H1 (cell line): ENCODE measurements at regions not wholly inside any gene's neighbourhood (a gene's known extent, or its start where the extent isn't known, plus 50 kb on each side); places are given as distances from the start of the nearest gene placed in this dataset.

Experiments
- CTCF ChIA-PET: fragments of 300-600 bp; sonication (Branson Sonifier 250); formaldehyde crosslinking; loops from one replicate; lab custom pipeline; 2021; ENCODE audit not compliant: partially characterized antibody; lab: Charles Lee
- POLR2A ChIA-PET: fragments of 300-600 bp; sonication (Branson Sonifier 250); formaldehyde crosslinking; loops from one replicate; lab custom pipeline; 2021; ENCODE audit warnings: inconsistent platforms; ENCODE audit not compliant: partially characterized antibody; lab: Charles Lee
- DNase-seq, 2 experiments: peaks; one replicate each; pipeline versions ENCODE4 v3.0.0 to v3.0.0-alpha.2; 2010 to 2022; ENCODE audit warnings: low spot score in 2 of 2, low read depth in 1 of 2, mixed read lengths in 1 of 2
- FAIRE-seq: peaks from 2 replicates; lab custom pipeline; 2011; peaks lifted over from hg19 to GRCh38; lab: Jason Lieb, UNC
- H2AFZ ChIP-seq: 2 replicates; pipeline ENCODE4 v1.8.1; 2012; ENCODE audit warnings: low read length, inconsistent platforms
- H2AK5ac ChIP-seq: 2 replicates; pipeline ENCODE4 v1.6.1; 2013; ENCODE audit warnings: low read depth, low read length
- H2BK120ac ChIP-seq: replicated peaks from 2 replicates; pipeline ENCODE3; 2013; ENCODE audit warnings: low read depth, low read length, inconsistent platforms
- H2BK12ac ChIP-seq: 2 replicates; pipeline ENCODE4 v1.6.1; 2013; ENCODE audit warnings: low read depth, low read length
- H2BK15ac ChIP-seq: 2 replicates; pipeline ENCODE4 v1.6.1; 2013; ENCODE audit warnings: low read length
- H2BK20ac ChIP-seq: 2 replicates; pipeline ENCODE4 v1.6.1; 2013; ENCODE audit warnings: low read length
- H2BK5ac ChIP-seq: 2 replicates; pipeline ENCODE4 v1.6.1; 2013; ENCODE audit warnings: low read depth, low read length
- H3K14ac ChIP-seq: 2 replicates; pipeline ENCODE4 v1.6.1; 2013; ENCODE audit warnings: inconsistent platforms; ENCODE audit not compliant: insufficient read length
- H3K18ac ChIP-seq: 2 replicates; pipeline ENCODE4 v1.6.1; 2013; ENCODE audit warnings: low read length; ENCODE audit errors: extremely low read depth
- H3K23ac ChIP-seq: 2 replicates; pipeline ENCODE4 v1.6.1; 2013; ENCODE audit warnings: inconsistent platforms; ENCODE audit not compliant: insufficient read length
- H3K23me2 ChIP-seq: 2 replicates; pipeline ENCODE4 v1.6.1; 2013; ENCODE audit warnings: low read depth, low read length
- H3K27ac ChIP-seq: 2 replicates; pipeline ENCODE4 v1.6.1; 2011; ENCODE audit warnings: low read depth, low read length, inconsistent platforms
- H3K27me3 ChIP-seq, 4 experiments: replicated peaks in 1 of 4; 1 replicate in 1 of 4; 2 replicates in 3 of 4; pipeline versions ENCODE4 v1.6.1 to v1.8.1; 2011 to 2013; ENCODE audit warnings: low read length in 3 of 4, mild to moderate bottlenecking in 3 of 4, inconsistent platforms in 2 of 4, mixed read lengths in 2 of 4, moderate library complexity in 1 of 4; ENCODE audit not compliant: control insufficient read depth in 3 of 4, insufficient read depth in 3 of 4; ENCODE audit errors: extremely low read depth in 1 of 4
- H3K36me3 ChIP-seq, 4 experiments: 2 replicates each; pipeline versions ENCODE4 v1.6.1 to v1.8.1; 2011 to 2013; ENCODE audit warnings: mild to moderate bottlenecking in 4 of 4, low read length in 3 of 4, moderate library complexity in 2 of 4, control low read depth in 1 of 4, inconsistent platforms in 1 of 4; ENCODE audit not compliant: insufficient read depth in 4 of 4, control insufficient read depth in 2 of 4
- H3K4ac ChIP-seq: replicated peaks from 2 replicates; pipeline ENCODE3; 2013; ENCODE audit warnings: low read length, low read depth, mixed read lengths, inconsistent platforms; ENCODE audit not compliant: insufficient read length
- H3K4me1 ChIP-seq, 4 experiments: replicated peaks in 1 of 4; 1 replicate in 1 of 4; 2 replicates in 3 of 4; pipeline versions ENCODE4 v1.6.1 to v1.8.1; 2011 to 2013; ENCODE audit warnings: low read length in 3 of 4, inconsistent platforms in 2 of 4, mixed read lengths in 1 of 4; ENCODE audit not compliant: insufficient read depth in 4 of 4, control insufficient read depth in 3 of 4
- H3K4me2 ChIP-seq, 2 experiments: 2 replicates each; pipeline versions ENCODE4 v1.6.1 to v1.8.1; 2011 to 2013; ENCODE audit warnings: low read depth in 2 of 2, low read length in 2 of 2, control low read depth in 1 of 2, inconsistent platforms in 1 of 2, mild to moderate bottlenecking in 1 of 2; ENCODE audit not compliant: insufficient read depth in 1 of 2
- H3K4me3 ChIP-seq, 4 experiments: fragments of 200-600, 300-600 bp in 1 of 4; sonication (generic), shearing (Covaris generic), sonication (Bioruptor Twin) in 1 of 4; 2 replicates each; pipeline versions ENCODE4 v1.5.1 to v1.8.1; 2011 to 2016; ENCODE audit warnings: low read length in 4 of 4, low read depth in 3 of 4, control low read depth in 2 of 4, inconsistent platforms in 2 of 4, mild to moderate bottlenecking in 2 of 4, mixed read lengths in 1 of 4, moderate library complexity in 1 of 4; ENCODE audit not compliant: insufficient read depth in 2 of 4; ENCODE audit errors: extremely low read depth in 1 of 4
- H3K56ac ChIP-seq: replicated peaks from 2 replicates; pipeline ENCODE3; 2013; ENCODE audit warnings: low read depth, mild to moderate bottlenecking, mixed read lengths, low read length, inconsistent platforms; ENCODE audit not compliant: insufficient read length
- H3K79me1 ChIP-seq: 2 replicates; pipeline ENCODE4 v1.6.1; 2013; ENCODE audit warnings: low read depth, low read length, control low read depth
- H3K79me2 ChIP-seq, 2 experiments: 2 replicates each; pipeline versions ENCODE4 v1.6.1 to v1.8.1; 2012 to 2013; ENCODE audit warnings: low read length in 2 of 2, mild to moderate bottlenecking in 2 of 2, inconsistent platforms in 1 of 2; ENCODE audit not compliant: insufficient read depth in 2 of 2, control insufficient read depth in 1 of 2
- H3K9ac ChIP-seq, 4 experiments: replicated peaks in 1 of 4; 1 replicate in 1 of 4; 2 replicates in 3 of 4; pipeline versions ENCODE4 v1.6.1 to v1.8.1; 2011 to 2013; ENCODE audit warnings: low read depth in 3 of 4, low read length in 3 of 4, control low read depth in 2 of 4, mild to moderate bottlenecking in 2 of 4, moderate library complexity in 2 of 4, inconsistent platforms in 1 of 4; ENCODE audit errors: extremely low read depth in 1 of 4
- H3K9me3 ChIP-seq, 2 experiments: 2 replicates each; pipeline versions ENCODE4 v1.6.1 to v1.8.1; 2012 to 2013; ENCODE audit warnings: mild to moderate bottlenecking in 2 of 2, moderate library complexity in 2 of 2, control low read depth in 1 of 2, inconsistent platforms in 1 of 2, low read depth in 1 of 2, low read length in 1 of 2, mixed read lengths in 1 of 2; ENCODE audit not compliant: insufficient read depth in 2 of 2
- H4K20me1 ChIP-seq, 2 experiments: replicated peaks in 1 of 2; 2 replicates each; pipeline versions ENCODE3 to v1.8.1; 2011 to 2013; ENCODE audit warnings: inconsistent platforms in 2 of 2, low read length in 2 of 2, mild to moderate bottlenecking in 1 of 2; ENCODE audit not compliant: insufficient read depth in 2 of 2, control insufficient read depth in 1 of 2
- H4K5ac ChIP-seq: 2 replicates; pipeline ENCODE4 v1.6.1; 2013; ENCODE audit warnings: low read length, low read depth, mixed read lengths, inconsistent platforms; ENCODE audit not compliant: insufficient read length
- H4K8ac ChIP-seq: 2 replicates; pipeline ENCODE4 v1.8.0; 2013; ENCODE audit warnings: mild to moderate bottlenecking, moderate library complexity, low read length, inconsistent platforms; ENCODE audit not compliant: insufficient read depth; ENCODE audit errors: extremely low read depth
- H4K91ac ChIP-seq: replicated peaks from 2 replicates; pipeline ENCODE3; 2013; ENCODE audit warnings: low read length, mixed read lengths, inconsistent platforms; ENCODE audit not compliant: insufficient read length
- ASH2L ChIP-seq: fragments of 200-600, 300-600 bp; sonication (generic); IDR thresholded peaks from one replicate; pipeline ENCODE4 v1.7.1; 2017; ENCODE audit warnings: low read length
- CBX5 ChIP-seq: fragments of 300-800, 300-1000 bp; sonication (generic); IDR thresholded peaks from 2 replicates; pipeline ENCODE4 v1.7.1; 2016; ENCODE audit warnings: antibody characterized with exemption, low read length, low read depth
- CHD2 ChIP-seq: IDR thresholded peaks from 2 replicates; pipeline ENCODE4 v1.6.1; 2012; ENCODE audit warnings: low read length, improper control_type of control experiment
- CREB1 ChIP-seq: IDR thresholded peaks from 2 replicates; pipeline ENCODE4 v1.6.1; 2012; ENCODE audit warnings: inconsistent platforms
- EGR1 ChIP-seq: IDR thresholded peaks from 2 replicates; pipeline ENCODE4 v1.6.1; 2011; ENCODE audit warnings: low read depth, low read length, borderline replicate concordance
- GTF2F1 ChIP-seq: IDR thresholded peaks from 2 replicates; pipeline ENCODE4 v1.6.1; 2012; ENCODE audit warnings: low read depth, low read length, improper control_type of control experiment, borderline replicate concordance
- JUND ChIP-seq: IDR thresholded peaks from 2 replicates; pipeline ENCODE4 v1.6.1; 2011; ENCODE audit warnings: mild to moderate bottlenecking, improper control_type of control experiment, low read length
- KDM1A ChIP-seq: fragments of 200-600, 300-600 bp; sonication (generic); IDR thresholded peaks from 2 replicates; pipeline ENCODE4 v1.7.1; 2016; ENCODE audit warnings: mild to moderate bottlenecking, low read length, borderline replicate concordance
- KDM4A ChIP-seq: IDR thresholded peaks from one replicate; pipeline ENCODE4 v1.7.1; 2012; ENCODE audit warnings: low read depth, mild to moderate bottlenecking, moderate library complexity, low read length, inconsistent platforms; ENCODE audit not compliant: severe bottlenecking
- NANOG ChIP-seq: IDR thresholded peaks from 2 replicates; pipeline ENCODE4 v1.6.1; 2011; ENCODE audit warnings: low read length, low read depth, mild to moderate bottlenecking, inconsistent platforms; ENCODE audit not compliant: insufficient read depth, poor library complexity, severe bottlenecking
- POLR2AphosphoS5 ChIP-seq: IDR thresholded peaks from 2 replicates; pipeline ENCODE4 v1.6.1; 2011; ENCODE audit warnings: low read depth, low read length
- RBBP5 ChIP-seq: IDR thresholded peaks from 2 replicates; pipeline ENCODE4 v1.7.1; 2012; ENCODE audit warnings: low read depth, mild to moderate bottlenecking, inconsistent platforms, low read length, moderate library complexity, borderline replicate concordance
- RNF2 ChIP-seq: fragments of 200-900, 300-1000 bp; sonication (generic); IDR thresholded peaks from 2 replicates; pipeline ENCODE4 v1.7.1; 2016; ENCODE audit warnings: borderline replicate concordance, low read depth, mild to moderate bottlenecking, antibody characterized with exemption, low read length; ENCODE audit not compliant: poor library complexity, severe bottlenecking; ENCODE audit errors: missing control alignments
- SIRT6 ChIP-seq: IDR thresholded peaks from one replicate; pipeline ENCODE4 v1.7.1; 2012; ENCODE audit warnings: low read length, inconsistent platforms
- SP4 ChIP-seq: IDR thresholded peaks from 2 replicates; pipeline ENCODE4 v1.6.1; 2012; ENCODE audit warnings: low read length, inconsistent platforms
- SRF ChIP-seq: IDR thresholded peaks from 2 replicates; pipeline ENCODE4 v1.6.1; 2011; ENCODE audit warnings: mild to moderate bottlenecking, low read depth, low read length, moderate library complexity
- SUZ12 ChIP-seq: fragments of 200-600 bp; sonication (generic); IDR thresholded peaks from 2 replicates; pipeline ENCODE4 v1.6.1; 2012; ENCODE audit warnings: mild to moderate bottlenecking, inconsistent platforms, low read length, moderate library complexity, mixed read lengths
- TAF1 ChIP-seq: IDR thresholded peaks from 2 replicates; pipeline ENCODE4 v1.6.1; 2011; ENCODE audit warnings: mild to moderate bottlenecking, low read depth, low read length
- TCF12 ChIP-seq: IDR thresholded peaks from 2 replicates; pipeline ENCODE4 v1.6.1; 2011; ENCODE audit warnings: low read depth, mild to moderate bottlenecking, low read length

GRCh38 chr10:89121764-89122020 is 85.4 kb downstream of the CH25H start:
- H4K5ac ChIP-seq, result no peak overlapping the region
- no peak for FAIRE-seq
- no peaks in the 10 kb centered on the region for H3K23me2 ChIP-seq
- H2BK15ac ChIP-seq, result no peak overlapping the region
- H2AFZ ChIP-seq, result no peak overlapping the region
- H3K79me2 ChIP-seq, result no peaks in the 10 kb centered on the region
- H2BK5ac ChIP-seq, result no peak overlapping the region
- H3K4me2 ChIP-seq, result no peak overlapping the region
- H2BK120ac ChIP-seq, result no peak overlapping the region
- no peak overlapping the region for H3K27ac ChIP-seq
- no peak overlapping the region for H3K9ac ChIP-seq
- H4K91ac ChIP-seq, result no peak overlapping the region
- H3K14ac ChIP-seq, result no peak overlapping the region
- H2BK12ac ChIP-seq, result no peak overlapping the region
- H3K4me1 ChIP-seq, result no peaks in the 10 kb centered on the region
- no peaks in the 10 kb centered on the region for H3K27me3 ChIP-seq
- H4K8ac ChIP-seq, result no peak overlapping the region
- H3K9me3 ChIP-seq, result no peaks in the 10 kb centered on the region
- no peaks in the 10 kb centered on the region for H3K36me3 ChIP-seq
- no peak overlapping the region for H3K23ac ChIP-seq
- H3K18ac ChIP-seq, result no peak overlapping the region
- H2AK5ac ChIP-seq, result no peak overlapping the region
- H4K20me1 ChIP-seq, result no peaks in the 10 kb centered on the region
- no peaks in the 10 kb centered on the region for H3K79me1 ChIP-seq
- no peak overlapping the region for H3K56ac ChIP-seq
- ChIA-PET CTCF (no interaction called here), POLR2A (no interaction called here)
- no peak overlapping the region for H3K4ac ChIP-seq
- DNase-seq, result no peak
- no peak overlapping the region for H3K4me3 ChIP-seq
- no peak overlapping the region for H2BK20ac ChIP-seq
- no peak for TF ChIP-seq KDM1A
- no peak for TF ChIP-seq RBBP5
- TF ChIP-seq KDM4A, result no peak
- no peak for TF ChIP-seq SIRT6
- TF ChIP-seq TCF12, result no peak
- no peak for TF ChIP-seq SRF
- no peak for TF ChIP-seq JUND
- TF ChIP-seq RNF2, result no peak
- TF ChIP-seq ASH2L, result no peak
- no peak for TF ChIP-seq CBX5
- TF ChIP-seq TAF1, result no peak
- TF ChIP-seq GTF2F1, result no peak
- no peak for TF ChIP-seq SUZ12
- TF ChIP-seq CREB1, result no peak
- TF ChIP-seq EGR1, result no peak
- TF ChIP-seq CHD2, result no peak
- TF ChIP-seq NANOG, result no peak
- TF ChIP-seq POLR2AphosphoS5, result no peak
- TF ChIP-seq SP4, result no peak
